ENCODE measurements at regions not wholly inside any gene's neighbourhood (a gene's known extent, or its start where the extent isn't known, plus 50 kb on each side); places are given as distances from the start of the nearest gene placed in this dataset.

DNA sequence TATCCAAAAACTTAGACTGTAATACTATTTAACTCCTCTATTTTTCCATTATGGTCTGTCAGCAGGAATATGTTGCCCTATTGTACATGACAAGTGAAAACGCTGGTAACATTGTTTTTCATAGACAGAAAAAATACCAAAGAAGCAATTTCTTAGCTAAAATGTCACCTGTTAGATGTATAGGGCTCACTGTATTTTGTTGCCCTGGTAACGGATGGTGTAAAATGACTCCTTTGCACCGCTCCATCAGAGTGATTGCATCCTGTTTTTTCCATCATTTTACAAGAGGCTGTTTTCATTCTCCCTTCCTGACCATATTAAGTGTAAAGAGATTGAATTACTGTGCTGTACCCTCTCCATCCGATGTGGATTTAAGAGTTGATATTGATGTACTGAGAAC, 460.1 kb upstream of the TLE4 start:
- Histone ChIP-seq H3K4me3 (ENCODE audit: low read depth, low read length) (no peak overlapping the region), H3K27me3 (ENCODE audit: control insufficient read depth, insufficient read depth, low read length) (no peaks in the 10 kb centered on the region), H3K36me3 (ENCODE audit: control insufficient read depth, insufficient read depth, low read length) (no peaks in the 10 kb centered on the region), H3K27ac (ENCODE audit: low read depth, low read length) (no peak overlapping the region), H3K4me1 (ENCODE audit: control insufficient read depth, insufficient read depth, low read length) (no peaks in the 10 kb centered on the region), H3K9me3 (ENCODE audit: control insufficient read depth, insufficient read depth, low read length) (peaks cover 13% of the 10 kb centered on the region), H3K9ac (ENCODE audit: low read depth, low read length) (no peak overlapping the region)

- Histone ChIP-seq H3K9me3 (ENCODE audit: control insufficient read depth, insufficient read depth, low read length) (no peaks in the 10 kb centered on the region), H3K36me3 (ENCODE audit: control insufficient read depth, insufficient read depth, low read length) (no peaks in the 10 kb centered on the region), H3K27me3 (ENCODE audit: control insufficient read depth, insufficient read depth, low read length) (no peaks in the 10 kb centered on the region), H3K4me3 (ENCODE audit: low read depth, low read length) (no peak overlapping the region), H3K4me1 (ENCODE audit: control insufficient read depth, insufficient read depth, low read length) (no peaks in the 10 kb centered on the region), H3K9ac (ENCODE audit: low read depth, low read length) (no peak overlapping the region), H3K27ac (ENCODE audit: low read depth, low read length) (no peak overlapping the region)
These were observed 456.6 kb upstream of the TLE4 start for GRCh38 chr9:79115176-79115575.

DNA sequence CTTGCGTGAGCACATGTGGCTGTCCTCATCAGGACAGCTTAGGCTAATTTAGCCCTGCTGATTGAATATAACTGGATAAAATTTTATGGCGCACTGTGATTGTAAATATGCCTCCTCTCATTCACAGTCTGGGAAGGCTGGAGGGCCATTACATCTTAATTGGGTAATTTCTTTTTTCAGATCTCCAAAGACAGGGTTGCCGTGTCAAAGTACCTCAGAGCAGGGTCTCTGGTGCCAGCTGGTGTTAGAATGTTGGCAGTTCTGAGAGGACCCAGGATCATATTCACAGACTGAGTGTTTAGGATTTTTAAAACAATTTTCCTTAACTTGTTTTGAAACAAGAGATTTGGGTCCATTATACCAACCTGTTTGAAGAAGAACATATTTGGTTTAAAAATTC, 455.7 kb upstream of the TLE4 start:
- Histone ChIP-seq H3K27ac (ENCODE audit: low read depth, low read length) (no peak overlapping the region), H3K4me3 (ENCODE audit: low read depth, low read length) (no peak overlapping the region), H3K9ac (ENCODE audit: low read depth, low read length) (no peak overlapping the region), H3K4me1 (ENCODE audit: control insufficient read depth, insufficient read depth, low read length) (no peaks in the 10 kb centered on the region), H3K9me3 (ENCODE audit: control insufficient read depth, insufficient read depth, low read length) (no peaks in the 10 kb centered on the region), H3K36me3 (ENCODE audit: control insufficient read depth, insufficient read depth, low read length) (no peaks in the 10 kb centered on the region), H3K27me3 (ENCODE audit: control insufficient read depth, insufficient read depth, low read length) (no peaks in the 10 kb centered on the region)

DNA sequence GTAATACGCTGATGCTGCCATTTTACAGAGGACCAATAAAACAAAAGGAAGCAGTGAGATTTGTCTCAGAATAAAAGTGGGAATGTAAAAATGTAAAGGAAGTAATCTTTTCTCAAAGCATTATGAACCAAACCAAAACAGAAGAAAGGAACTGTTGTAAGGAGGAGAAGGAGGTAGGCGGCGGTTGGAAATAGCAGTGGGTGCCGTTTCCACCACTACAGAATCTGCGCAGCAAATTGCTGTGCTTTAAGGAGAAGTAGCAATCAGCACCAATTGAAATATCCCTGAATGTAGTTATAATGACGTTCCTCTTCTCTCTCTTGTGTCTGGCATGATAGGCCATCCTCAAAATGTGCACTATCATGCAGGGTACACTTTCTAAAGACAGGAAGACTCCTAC, 455.1 kb upstream of the TLE4 start:
- Histone ChIP-seq H3K27ac (ENCODE audit: low read depth, low read length) (no peak overlapping the region), H3K9me3 (ENCODE audit: control insufficient read depth, insufficient read depth, low read length) (no peaks in the 10 kb centered on the region), H3K4me1 (ENCODE audit: control insufficient read depth, insufficient read depth, low read length) (no peaks in the 10 kb centered on the region), H3K4me3 (ENCODE audit: low read depth, low read length) (no peak overlapping the region), H3K27me3 (ENCODE audit: control insufficient read depth, insufficient read depth, low read length) (no peaks in the 10 kb centered on the region), H3K36me3 (ENCODE audit: control insufficient read depth, insufficient read depth, low read length) (no peaks in the 10 kb centered on the region), H3K9ac (ENCODE audit: low read depth, low read length) (no peak overlapping the region)

DNA sequence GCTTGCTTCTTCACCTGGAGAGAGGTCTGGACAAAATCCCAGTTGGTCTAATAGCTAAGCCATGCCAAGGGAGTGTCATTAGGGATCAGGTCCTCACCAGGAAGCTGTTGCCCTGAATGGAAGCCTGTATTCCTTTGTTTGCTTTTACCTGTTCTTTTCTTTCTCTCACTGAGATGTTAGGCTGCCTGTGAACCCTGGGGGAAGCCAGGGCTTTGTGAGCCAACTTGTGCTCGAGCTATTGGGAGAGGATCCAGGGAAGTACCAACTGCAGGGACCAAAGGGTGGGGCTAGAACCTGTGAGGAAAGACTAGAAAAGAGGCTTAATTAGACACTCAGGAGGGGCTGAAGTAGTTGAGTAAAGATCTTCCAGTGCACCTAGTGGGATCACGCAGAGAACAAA, 451.2 kb upstream of the TLE4 start:
- Histone ChIP-seq H3K27me3 (ENCODE audit: control insufficient read depth, insufficient read depth, low read length) (no peaks in the 10 kb centered on the region), H3K4me3 (ENCODE audit: low read depth, low read length) (no peak overlapping the region), H3K27ac (ENCODE audit: low read depth, low read length) (no peak overlapping the region), H3K36me3 (ENCODE audit: control insufficient read depth, insufficient read depth, low read length) (no peaks in the 10 kb centered on the region), H3K9ac (ENCODE audit: low read depth, low read length) (no peak overlapping the region), H3K9me3 (ENCODE audit: control insufficient read depth, insufficient read depth, low read length) (no peaks in the 10 kb centered on the region), H3K4me1 (ENCODE audit: control insufficient read depth, insufficient read depth, low read length) (no peaks in the 10 kb centered on the region)

DNA sequence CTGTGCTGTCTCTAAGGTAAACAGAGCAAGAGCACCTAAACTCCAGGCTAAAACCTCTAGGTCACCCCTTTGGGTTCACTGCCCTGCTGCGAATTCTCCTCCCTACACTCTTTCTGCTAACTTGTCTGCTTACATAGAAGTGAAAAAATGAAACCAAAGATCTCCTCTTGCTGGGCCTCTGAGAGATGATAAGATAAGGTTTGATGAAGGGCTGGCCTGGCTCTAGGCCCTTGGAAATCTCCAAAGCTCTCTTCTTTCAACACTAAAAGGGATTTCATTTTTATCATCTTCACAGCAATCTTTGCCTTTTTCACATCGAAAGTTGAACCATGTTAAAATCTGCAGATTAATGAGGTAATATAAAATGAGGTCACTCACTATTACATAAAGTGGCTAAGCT, 450.8 kb upstream of the TLE4 start:
- Histone ChIP-seq H3K36me3 (ENCODE audit: control insufficient read depth, insufficient read depth, low read length) (no peaks in the 10 kb centered on the region), H3K4me1 (ENCODE audit: control insufficient read depth, insufficient read depth, low read length) (no peaks in the 10 kb centered on the region), H3K9ac (ENCODE audit: low read depth, low read length) (no peak overlapping the region), H3K9me3 (ENCODE audit: control insufficient read depth, insufficient read depth, low read length) (no peaks in the 10 kb centered on the region), H3K4me3 (ENCODE audit: low read depth, low read length) (no peak overlapping the region), H3K27ac (ENCODE audit: low read depth, low read length) (no peak overlapping the region), H3K27me3 (ENCODE audit: control insufficient read depth, insufficient read depth, low read length) (no peaks in the 10 kb centered on the region)

DNA sequence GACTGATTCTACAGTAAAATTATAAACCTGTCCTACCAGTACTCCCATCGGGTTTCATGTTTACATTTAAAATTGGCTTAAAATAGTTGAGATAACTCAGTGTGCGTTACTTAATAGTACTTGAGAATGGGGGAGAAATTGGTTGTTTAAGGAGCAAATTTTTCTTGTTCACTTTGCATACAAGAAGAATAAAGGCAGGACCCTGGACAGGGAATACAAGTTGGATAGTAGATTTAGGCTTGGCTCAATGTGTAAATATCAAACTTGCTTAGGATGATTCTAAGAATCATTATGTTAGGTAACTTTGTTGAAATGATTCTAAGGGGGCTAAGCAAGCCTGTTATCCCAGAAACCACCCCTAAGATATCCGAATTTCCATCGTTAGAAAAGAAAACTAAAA, 448.4 kb upstream of the TLE4 start:
- Histone ChIP-seq H3K27me3 (ENCODE audit: control insufficient read depth, insufficient read depth, low read length) (no peaks in the 10 kb centered on the region), H3K9ac (ENCODE audit: low read depth, low read length) (no peak overlapping the region), H3K4me1 (ENCODE audit: control insufficient read depth, insufficient read depth, low read length) (no peaks in the 10 kb centered on the region), H3K36me3 (ENCODE audit: control insufficient read depth, insufficient read depth, low read length) (no peaks in the 10 kb centered on the region), H3K27ac (ENCODE audit: low read depth, low read length) (no peak overlapping the region), H3K9me3 (ENCODE audit: control insufficient read depth, insufficient read depth, low read length) (no peaks in the 10 kb centered on the region), H3K4me3 (ENCODE audit: low read depth, low read length) (no peak overlapping the region)

DNA sequence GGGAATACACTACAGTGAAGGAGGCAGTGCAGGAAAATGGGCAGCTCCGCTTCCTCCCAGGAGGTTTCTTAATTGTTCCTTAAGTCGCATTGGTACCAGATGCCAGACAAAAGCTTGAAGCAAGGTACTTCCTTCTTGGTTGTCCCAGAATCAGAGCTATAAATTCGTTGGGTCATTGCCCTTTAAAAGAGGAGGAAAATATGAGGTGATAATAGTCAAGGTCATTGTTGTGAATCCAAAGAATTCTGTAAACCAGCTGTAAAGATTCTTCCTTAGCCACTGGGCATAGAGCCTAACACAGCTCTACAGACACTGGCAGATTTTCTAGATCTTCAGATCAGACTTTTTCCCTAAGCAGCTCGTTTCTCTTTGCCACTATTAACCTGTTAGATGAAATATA, 444.1 kb upstream of the TLE4 start:
- Histone ChIP-seq H3K4me1 (ENCODE audit: control insufficient read depth, insufficient read depth, low read length) (peaks cover 9% of the 10 kb centered on the region), H3K27me3 (ENCODE audit: control insufficient read depth, insufficient read depth, low read length) (no peaks in the 10 kb centered on the region), H3K4me3 (ENCODE audit: low read depth, low read length) (no peak overlapping the region), H3K9me3 (ENCODE audit: control insufficient read depth, insufficient read depth, low read length) (no peaks in the 10 kb centered on the region), H3K9ac (ENCODE audit: low read depth, low read length) (no peak overlapping the region), H3K36me3 (ENCODE audit: control insufficient read depth, insufficient read depth, low read length) (no peaks in the 10 kb centered on the region), H3K27ac (ENCODE audit: low read depth, low read length) (no peak overlapping the region)

DNA sequence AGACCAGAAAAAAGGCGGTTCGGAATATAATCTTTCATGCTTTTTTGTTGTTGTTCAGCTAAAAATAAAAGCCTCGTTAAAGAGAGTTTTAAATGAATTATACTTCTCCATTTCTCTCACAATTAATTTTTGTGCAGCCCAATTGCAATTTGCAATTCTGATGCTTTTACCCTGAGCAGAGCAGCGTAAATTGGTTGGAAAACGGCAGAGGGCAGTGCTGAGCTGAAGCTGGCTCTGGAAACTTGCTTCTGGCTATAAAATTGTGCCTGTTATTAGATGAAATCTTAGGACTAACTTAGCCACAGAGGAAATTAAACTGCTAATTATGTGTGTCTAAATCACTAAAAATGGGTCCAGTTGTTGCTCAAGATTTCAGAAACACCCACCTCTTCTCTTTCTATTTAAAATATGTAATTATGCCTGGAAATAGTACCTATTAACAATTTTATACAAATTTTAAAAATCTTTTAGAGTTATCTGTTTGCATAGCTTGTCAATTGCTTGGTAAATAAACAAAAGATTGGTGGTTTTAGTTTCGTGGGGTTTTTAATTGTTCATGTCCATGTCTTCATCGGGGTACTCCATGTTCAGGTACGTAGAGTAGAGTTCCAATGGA, 441.8 kb upstream of the TLE4 start:
- Histone ChIP-seq H3K36me3 (ENCODE audit: control insufficient read depth, insufficient read depth, low read length) (no peaks in the 10 kb centered on the region), H3K4me1 (ENCODE audit: control insufficient read depth, insufficient read depth, low read length) (peaks cover 14% of the 10 kb centered on the region), H3K9ac (ENCODE audit: low read depth, low read length) (no peak overlapping the region), H3K9me3 (ENCODE audit: control insufficient read depth, insufficient read depth, low read length) (no peaks in the 10 kb centered on the region), H3K27me3 (ENCODE audit: control insufficient read depth, insufficient read depth, low read length) (no peaks in the 10 kb centered on the region), H3K4me3 (ENCODE audit: low read depth, low read length) (no peak overlapping the region), H3K27ac (ENCODE audit: low read depth, low read length) (no peak overlapping the region)

GRCh38 chr9:79131246-79131774, 440.5 kb upstream of the TLE4 start:
- Histone ChIP-seq H3K9me3 (ENCODE audit: control insufficient read depth, insufficient read depth, low read length) (no peaks in the 10 kb centered on the region), H3K36me3 (ENCODE audit: control insufficient read depth, insufficient read depth, low read length) (no peaks in the 10 kb centered on the region), H3K27ac (ENCODE audit: low read depth, low read length) (no peak overlapping the region), H3K4me1 (ENCODE audit: control insufficient read depth, insufficient read depth, low read length) (peaks cover 15% of the 10 kb centered on the region), H3K27me3 (ENCODE audit: control insufficient read depth, insufficient read depth, low read length) (no peaks in the 10 kb centered on the region), H3K4me3 (ENCODE audit: low read depth, low read length) (no peak overlapping the region), H3K9ac (ENCODE audit: low read depth, low read length) (no peak overlapping the region)

DNA sequence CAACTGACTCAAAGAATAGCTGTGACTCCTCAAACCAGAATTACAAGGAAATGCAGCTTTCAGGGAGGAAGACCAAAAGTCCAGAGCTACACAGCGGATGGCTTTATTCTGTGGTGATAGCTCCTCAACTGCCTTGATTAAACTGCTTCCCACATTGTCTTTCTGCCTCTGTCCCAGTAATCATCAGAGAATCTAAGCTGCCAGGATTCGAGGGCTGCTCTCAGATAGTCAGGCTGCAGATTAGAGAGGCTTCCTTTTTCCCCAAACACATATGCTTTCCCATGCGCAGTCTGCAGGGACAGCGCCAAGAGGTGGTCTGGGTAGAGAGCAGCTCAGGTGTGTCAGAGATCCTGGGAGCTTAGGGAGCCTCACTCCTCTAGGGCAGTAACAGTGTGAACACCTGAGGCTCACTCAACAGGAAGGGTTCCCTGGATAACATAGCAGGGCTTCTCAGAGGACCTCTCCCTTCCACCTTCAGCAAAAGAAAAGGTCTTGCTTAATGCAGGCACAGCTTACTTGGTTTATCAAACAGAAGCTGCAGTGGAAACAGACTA, 439.9 kb upstream of the TLE4 start:
- H3K4me3 ChIP-seq (ENCODE audit: low read depth, low read length): no peak overlapping the region
- no peaks in the 10 kb centered on the region for H3K9me3 ChIP-seq (ENCODE audit: control insufficient read depth, insufficient read depth, low read length)
- H3K9ac ChIP-seq (ENCODE audit: low read depth, low read length): no peak overlapping the region; the same call in 1 of the 2 replicates
- H3K27ac ChIP-seq (ENCODE audit: low read depth, low read length): no peak overlapping the region
- no peaks in the 10 kb centered on the region for H3K27me3 ChIP-seq (ENCODE audit: control insufficient read depth, insufficient read depth, low read length)
- no peaks in the 10 kb centered on the region for H3K36me3 ChIP-seq (ENCODE audit: control insufficient read depth, insufficient read depth, low read length)
- H3K4me1 ChIP-seq (ENCODE audit: control insufficient read depth, insufficient read depth, low read length): peaks cover 15% of the 10 kb centered on the region

Data from HUES48 (cell line).